ENCODE measurements at regions not wholly inside any gene's neighbourhood (a gene's known extent, or its start where the extent isn't known, plus 50 kb on each side); places are given as distances from the start of the nearest gene placed in this dataset.
"Not testable (repeated sequence)": the region's sequence is repeated elsewhere in the genome, so short reads cannot be mapped to it uniquely, and the experiment has no call there.

DNA sequence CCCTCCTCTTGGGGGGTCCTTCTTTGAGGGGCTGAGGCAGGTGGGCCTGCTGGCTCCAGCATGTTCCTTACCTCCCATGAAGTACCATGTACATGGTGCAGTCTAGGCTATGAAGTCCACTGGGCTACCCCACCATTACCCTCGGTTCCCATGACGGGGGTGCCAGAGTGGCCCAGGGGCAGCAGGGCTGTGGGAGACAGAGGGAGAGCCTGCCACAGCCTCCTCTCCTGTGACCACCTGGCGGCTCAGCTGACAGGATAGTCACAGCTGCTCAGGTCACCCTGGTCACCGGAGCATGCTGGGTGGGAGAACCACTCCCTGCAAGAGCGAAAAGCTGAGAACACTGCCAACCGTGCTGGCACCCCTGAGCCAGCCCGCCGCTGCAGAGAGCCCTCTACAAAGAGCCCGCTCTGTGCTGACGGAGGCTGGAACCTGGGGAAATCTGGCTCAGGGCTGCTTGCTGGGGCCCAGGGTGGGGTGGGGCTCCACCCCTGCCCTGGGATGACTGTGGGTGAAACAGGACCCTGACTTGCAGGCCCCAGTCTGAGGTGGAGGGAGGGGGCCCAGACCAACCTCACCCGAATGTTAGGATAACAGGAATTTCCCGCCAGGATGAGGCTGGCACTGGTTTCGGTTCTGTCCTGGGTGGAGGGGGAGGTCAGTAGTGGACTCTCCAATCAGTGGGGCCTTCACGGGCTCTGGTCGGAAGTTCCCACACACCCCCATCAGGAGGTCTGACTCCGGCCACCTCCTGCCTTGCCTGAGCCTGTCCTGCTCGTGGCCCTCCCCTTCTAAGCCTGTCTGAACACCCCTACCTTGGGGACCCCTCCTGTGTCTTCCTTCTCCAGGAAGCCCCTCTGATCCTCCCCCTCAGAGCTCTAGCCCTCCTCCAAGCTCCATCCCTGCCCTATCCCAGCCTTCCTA, 76.0 kb upstream of the GOLGA6L4 start:
- H3K36me3 ChIP-seq (ENCODE audit: control insufficient read depth in 5 of 5, insufficient read depth in 5 of 5, low read length in 5 of 5); H3K4me1 ChIP-seq (ENCODE audit: control insufficient read depth in 5 of 5, insufficient read depth in 5 of 5, low read length in 5 of 5); H3K27me3 ChIP-seq (ENCODE audit: control insufficient read depth in 5 of 5, insufficient read depth in 4 of 5, low read length in 5 of 5); H3K9ac ChIP-seq (ENCODE audit: low read length in 5 of 5); H3K27ac ChIP-seq (ENCODE audit: low read depth, low read length); H3K4me3 ChIP-seq (ENCODE audit: low read depth in 1 of 5, low read length in 5 of 5); H3K9me3 ChIP-seq (ENCODE audit: control insufficient read depth in 5 of 5, low read length in 5 of 5): not testable (repeated sequence)

DNA sequence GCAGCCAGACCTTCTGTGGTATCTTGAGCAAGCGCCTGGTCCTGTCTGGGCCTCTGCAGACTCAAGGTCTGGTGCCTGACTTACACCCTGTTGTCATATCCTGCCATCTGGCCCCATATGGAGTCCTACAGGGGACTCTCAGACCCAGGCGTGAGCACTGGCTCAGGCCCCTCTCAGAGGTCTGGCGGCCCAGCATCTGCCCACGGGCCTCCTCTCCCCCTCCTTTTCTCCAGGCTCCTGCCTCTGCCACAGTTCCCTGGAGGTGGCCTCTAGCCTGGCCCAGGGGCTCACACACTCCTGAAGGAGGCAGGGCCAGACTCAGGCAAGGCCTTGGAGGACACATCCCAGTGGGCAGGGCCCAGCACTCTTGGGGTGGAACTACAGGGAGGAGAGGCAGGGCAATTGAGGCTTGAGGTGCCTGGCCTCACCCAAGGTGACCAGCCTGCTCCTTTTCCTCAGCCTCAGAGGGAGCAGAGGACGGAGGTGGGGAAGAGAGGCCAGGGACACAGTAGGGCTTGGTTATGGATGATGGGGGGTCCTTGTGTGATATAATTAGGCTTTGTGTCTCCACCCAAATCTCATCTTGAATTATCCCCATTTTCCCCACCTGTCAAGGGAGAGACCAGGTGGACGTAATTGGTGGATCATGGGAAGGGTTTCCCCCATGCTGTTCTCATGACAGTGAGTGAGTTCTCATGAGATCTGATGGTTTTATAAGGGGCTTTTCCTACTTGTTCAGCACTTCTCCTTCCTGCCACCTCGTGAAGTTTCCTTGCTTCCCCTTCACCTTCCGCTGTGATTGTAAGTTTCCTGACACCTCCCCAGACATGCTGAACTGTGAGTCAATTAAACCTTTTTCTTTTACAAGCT, 70.9 kb upstream of the GOLGA6L4 start:
- not testable (repeated sequence) for H3K36me3 ChIP-seq (ENCODE audit: control insufficient read depth in 5 of 5, insufficient read depth in 5 of 5, low read length in 5 of 5); H3K9me3 ChIP-seq (ENCODE audit: control insufficient read depth in 5 of 5, low read length in 5 of 5); H3K27me3 ChIP-seq (ENCODE audit: control insufficient read depth in 5 of 5, insufficient read depth in 4 of 5, low read length in 5 of 5); H3K4me3 ChIP-seq (ENCODE audit: low read depth in 1 of 5, low read length in 5 of 5); H3K9ac ChIP-seq (ENCODE audit: low read length in 5 of 5); H3K27ac ChIP-seq (ENCODE audit: low read depth, low read length); H3K4me1 ChIP-seq (ENCODE audit: control insufficient read depth in 5 of 5, insufficient read depth in 5 of 5, low read length in 5 of 5)

DNA sequence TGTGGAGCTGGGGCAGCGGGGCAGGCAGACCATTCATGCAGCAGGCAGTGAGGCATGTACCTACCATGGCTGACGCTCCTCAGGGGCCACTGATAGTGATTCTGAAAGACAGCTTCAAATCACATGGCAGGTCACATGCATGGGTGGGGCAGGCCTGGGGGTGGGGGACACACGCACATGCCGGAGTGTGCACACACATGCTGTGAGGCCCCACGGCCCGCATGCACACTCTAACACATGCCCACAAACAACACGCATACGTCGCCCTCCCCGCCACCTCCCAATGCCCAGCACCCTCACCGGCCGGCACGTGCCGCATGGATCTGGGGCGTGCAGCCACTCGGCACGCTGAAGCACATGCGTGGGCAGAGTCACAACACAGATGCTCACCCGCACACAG, 65.5 kb upstream of the GOLGA6L4 start:
- H3K9me3 ChIP-seq (ENCODE audit: control insufficient read depth in 5 of 5, low read length in 5 of 5); H3K27me3 ChIP-seq (ENCODE audit: control insufficient read depth in 5 of 5, insufficient read depth in 4 of 5, low read length in 5 of 5); H3K27ac ChIP-seq (ENCODE audit: low read depth, low read length); H3K4me1 ChIP-seq (ENCODE audit: control insufficient read depth in 5 of 5, insufficient read depth in 5 of 5, low read length in 5 of 5); H3K4me3 ChIP-seq (ENCODE audit: low read depth in 1 of 5, low read length in 5 of 5); H3K36me3 ChIP-seq (ENCODE audit: control insufficient read depth in 5 of 5, insufficient read depth in 5 of 5, low read length in 5 of 5); H3K9ac ChIP-seq (ENCODE audit: low read length in 5 of 5): not testable (repeated sequence)

DNA sequence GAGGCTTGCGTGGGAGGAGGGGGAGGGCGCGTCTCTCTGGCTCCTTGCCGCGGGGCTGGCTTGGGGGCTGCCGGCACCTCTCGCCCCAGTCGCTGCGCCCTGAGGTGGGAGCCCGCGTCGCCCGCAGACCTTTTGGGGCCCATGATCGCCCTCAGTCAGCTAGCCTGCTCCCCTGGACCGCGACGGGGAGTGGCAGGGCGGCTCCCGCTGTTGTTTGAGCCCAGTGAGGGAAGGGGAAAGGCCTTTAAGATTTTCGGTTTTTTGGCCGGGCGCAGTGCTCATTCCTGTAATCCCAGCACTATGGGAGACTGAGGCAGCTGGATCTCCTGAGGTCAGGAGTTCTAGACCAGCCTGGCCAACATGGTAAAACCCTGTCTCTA, 62.4 kb upstream of the GOLGA6L4 start:
- H3K36me3 ChIP-seq (ENCODE audit: control insufficient read depth in 5 of 5, insufficient read depth in 5 of 5, low read length in 5 of 5); H3K9me3 ChIP-seq (ENCODE audit: control insufficient read depth in 5 of 5, low read length in 5 of 5); H3K4me3 ChIP-seq (ENCODE audit: low read depth in 1 of 5, low read length in 5 of 5); H3K27me3 ChIP-seq (ENCODE audit: control insufficient read depth in 5 of 5, insufficient read depth in 4 of 5, low read length in 5 of 5); H3K27ac ChIP-seq (ENCODE audit: low read depth, low read length); H3K4me1 ChIP-seq (ENCODE audit: control insufficient read depth in 5 of 5, insufficient read depth in 5 of 5, low read length in 5 of 5); H3K9ac ChIP-seq (ENCODE audit: low read length in 5 of 5): not testable (repeated sequence)
